Heart left ventricle (tissue), 13 donors: ENCODE measurements at regions not wholly inside any gene's neighbourhood (a gene's known extent, or its start where the extent isn't known, plus 50 kb on each side); places are given as distances from the start of the nearest gene placed in this dataset.
"Not testable (repeated sequence)": the region's sequence is repeated elsewhere in the genome, so short reads cannot be mapped to it uniquely, and the experiment has no call there.

Experiments used
- CTCF ChIP-seq, 12 donors: fragments of 200-600 bp; sonication (generic) in 4 of 12; IDR thresholded peaks; one replicate each; pipeline versions ENCODE4 v1.5.0 to v1.8.0; 2018 to 2022; ENCODE audit warnings: antibody characterized with exemption in 12 of 12, mild to moderate bottlenecking in 5 of 12
- POLR2A ChIP-seq, 2 donors: fragments of 450-650 bp; IDR thresholded peaks; one replicate each; pipeline ENCODE4 v1.6.1; 2017; ENCODE audit warnings: antibody characterized with exemption in 2 of 2, mild to moderate bottlenecking in 2 of 2, moderate library complexity in 2 of 2
- donor health status: ischemic (EF 13 %, LVEDD 7.1; RV severe dilation, severe dysfunction).
- donor health status: DM: no; HTN: yes; CAD: no.
- donor health status: DM: no; HTN: no; CAD: no.
- donor health status: ischemic (EF 25% LVEDD 6.9; RV normal size, moderate dysfunction).
- donor health status: ischemic (EF 25% LVEDD 5.7; RV mildly dilated, moderate dysfunction).
- donor health status: ischemic (EF 35%, LVEDD 5.7; RV mildly dilated, moderate dysfunction).
- donor health status: nonischemic (EF 11% LVEDD 7.7; RV severe dilation, severe dysfunction).
- donor health status: DM: yes; HTN: yes; CAD: no.
- donor health status: PGD.
- donor health status: ischemic (EF 29% LVEDD 5.4; RV normal size, mild dysfunction).
- donor health status: nonischemic (EF 23%, LVEDD 6.1; RV moderate dilation, normal function).

- TF ChIP-seq CTCF, POLR2A (IDR thresholded peaks at IDR 0.05): not testable (repeated sequence)
Observed at GRCh38 chr5:152102908-152103307, 178.3 kb upstream of the GLRA1 start.
